SU-DHL-6 (cell line): ENCODE measurements at regions not wholly inside any gene's neighbourhood (a gene's known extent, or its start where the extent isn't known, plus 50 kb on each side); places are given as distances from the start of the nearest gene placed in this dataset.

ENCODE experiments used
- CTCF ChIP-seq: fragments of 200-600 bp; sonication (generic); IDR thresholded peaks from one replicate; pipeline ENCODE4 v1.5.1; 2017; ENCODE audit warnings: antibody characterized with exemption, mild to moderate bottlenecking, low read length, moderate library complexity; ENCODE audit not compliant: insufficient read depth, poor library complexity, severe bottlenecking
- EZH2phosphoT487 ChIP-seq: fragments of 200-600 bp; sonication (generic), shearing (Covaris generic); conservative IDR thresholded peaks from 2 replicates; pipeline ENCODE4 v1.6.1; 2018; ENCODE audit warnings: mild to moderate bottlenecking, antibody characterized with exemption, low read length, moderate library complexity, mixed read lengths

GRCh38 chr9:108439947-108440346 is 415.8 kb downstream of the ACTL7B start:
- TF ChIP-seq CTCF (no peak), EZH2phosphoT487 (no peak)
